HG03103 (cell line): ENCODE measurements at regions not wholly inside any gene's neighbourhood (a gene's known extent, or its start where the extent isn't known, plus 50 kb on each side); places are given as distances from the start of the nearest gene placed in this dataset.
"Not testable (repeated sequence)": the region's sequence is repeated elsewhere in the genome, so short reads cannot be mapped to it uniquely, and the experiment has no call there.

Source experiments
- ATAC-seq: cut with Tn5 transposase; IDR thresholded peaks from one replicate; pipeline ENCODE4 v1.9.1; 2021; ENCODE audit warnings: low read depth; ENCODE audit not compliant: unreplicated experiment

GRCh38 chr2:116915673-116916072 is 898.8 kb upstream of the DDX18 start:
- no peak for ATAC-seq

DNA sequence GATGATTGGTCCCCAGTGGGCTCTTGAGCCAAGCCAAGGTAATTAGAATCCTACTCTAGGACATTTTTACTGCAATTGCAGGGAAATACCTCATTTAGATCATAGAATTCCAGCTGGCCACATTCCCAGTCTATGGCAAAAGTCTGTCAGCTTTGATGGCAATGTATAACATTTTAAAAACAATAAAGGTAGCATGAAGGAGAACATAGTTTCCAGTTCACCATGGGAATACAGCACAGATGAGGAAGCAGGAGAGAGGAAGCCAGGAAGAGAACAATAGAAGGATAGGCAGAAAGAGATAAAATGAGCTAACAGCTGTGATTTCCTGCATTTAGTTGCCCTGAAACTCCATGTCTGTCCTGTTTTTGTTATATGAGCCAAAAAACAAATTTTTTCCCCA is 897.3 kb upstream of the DDX18 start:
- ATAC-seq, result no peak

DNA sequence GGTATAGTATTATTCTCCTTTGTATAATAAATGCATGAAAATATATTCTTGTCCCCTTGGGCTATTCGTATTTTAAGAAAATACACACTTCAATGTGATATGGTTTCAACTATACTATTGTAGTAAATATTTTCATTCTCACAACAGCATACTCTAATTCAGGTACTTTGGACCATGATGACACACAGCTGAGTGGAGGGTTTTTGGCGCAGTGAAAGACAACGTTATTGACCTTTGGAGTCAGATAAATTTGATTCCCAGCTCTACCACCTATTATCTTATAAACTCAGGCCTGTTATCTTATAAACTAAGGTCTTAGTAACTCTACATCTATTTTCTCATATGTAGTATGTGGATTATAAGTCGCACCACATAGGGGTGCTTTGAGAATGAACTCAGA is 895.9 kb upstream of the DDX18 start:
- no peak for ATAC-seq

- no peak for ATAC-seq
Observed at GRCh38 chr2:116922414-116922813, 892.1 kb upstream of the DDX18 start.

DNA sequence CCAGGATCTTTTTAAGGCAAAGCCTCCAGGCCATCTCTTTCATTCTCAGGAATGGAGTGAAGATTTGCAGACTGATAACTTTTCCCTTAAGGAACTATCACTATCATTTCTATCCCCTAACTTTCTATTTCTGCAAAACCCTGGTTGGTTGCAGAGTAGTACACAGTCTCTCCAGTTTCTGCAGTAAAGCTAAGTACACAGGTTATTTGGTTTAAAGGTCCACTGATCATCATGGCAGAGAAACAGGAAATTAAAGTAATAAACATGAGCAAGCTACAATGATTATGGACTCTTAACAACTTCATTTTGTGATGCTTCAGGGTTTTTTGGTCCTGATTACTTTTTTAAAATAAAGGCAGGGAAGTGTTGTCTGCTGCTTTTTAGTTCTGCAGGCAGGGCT is 890.0 kb upstream of the DDX18 start:
- no peak for ATAC-seq

DNA sequence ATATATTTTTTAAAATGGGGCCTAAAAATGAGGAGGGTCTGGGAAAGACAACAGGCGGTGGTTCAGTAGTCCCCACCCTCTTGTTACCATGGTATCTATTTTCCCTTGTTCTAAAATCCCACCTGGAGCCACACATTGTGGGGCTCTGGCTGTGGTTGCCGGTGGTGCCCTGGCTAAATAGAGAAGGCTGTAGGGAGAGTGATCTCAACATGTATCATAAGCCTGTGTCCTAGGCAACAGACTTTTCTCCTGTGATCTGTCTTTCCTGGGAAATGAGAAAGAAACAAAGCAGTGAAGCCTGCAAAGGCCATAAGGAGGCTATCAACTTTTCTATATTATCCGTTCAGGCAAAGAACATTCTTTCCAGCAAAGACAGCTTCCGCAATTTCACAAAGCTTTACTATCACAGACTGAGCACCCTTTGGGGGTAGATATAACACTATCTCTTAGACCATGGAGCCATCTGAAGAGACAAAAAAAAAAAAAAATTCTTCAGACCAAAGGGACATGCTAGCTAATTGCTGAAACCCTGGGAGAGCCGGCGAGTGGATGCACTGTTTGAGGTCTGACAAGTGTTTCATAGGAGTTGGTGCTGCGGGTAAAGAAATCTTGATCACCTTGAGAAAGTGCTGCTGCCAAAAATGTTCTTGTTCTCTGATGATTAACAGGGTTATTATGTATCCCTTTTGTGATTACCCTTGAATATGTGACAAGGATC is 879.2 kb upstream of the DDX18 start:
- ATAC-seq, result no peak

DNA sequence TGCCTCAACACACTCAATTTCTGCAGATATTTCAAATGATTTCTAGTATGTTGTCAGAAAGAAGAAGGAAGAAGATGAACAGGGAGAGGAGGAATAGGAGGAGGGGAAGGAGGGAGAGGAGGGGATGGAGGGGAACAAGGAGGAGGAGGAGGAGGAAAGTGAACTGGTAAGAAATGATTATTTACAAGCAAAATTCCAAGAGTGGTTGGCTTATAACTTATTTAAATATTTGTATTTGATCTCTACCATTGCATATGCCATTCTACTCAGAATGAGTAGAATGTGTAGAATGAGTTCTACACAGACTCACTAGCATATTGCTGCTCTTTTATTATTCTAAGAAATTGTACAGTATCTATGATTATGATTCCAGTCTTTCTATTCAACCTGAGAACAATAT is 866.2 kb upstream of the DDX18 start:
- no peak for ATAC-seq

DNA sequence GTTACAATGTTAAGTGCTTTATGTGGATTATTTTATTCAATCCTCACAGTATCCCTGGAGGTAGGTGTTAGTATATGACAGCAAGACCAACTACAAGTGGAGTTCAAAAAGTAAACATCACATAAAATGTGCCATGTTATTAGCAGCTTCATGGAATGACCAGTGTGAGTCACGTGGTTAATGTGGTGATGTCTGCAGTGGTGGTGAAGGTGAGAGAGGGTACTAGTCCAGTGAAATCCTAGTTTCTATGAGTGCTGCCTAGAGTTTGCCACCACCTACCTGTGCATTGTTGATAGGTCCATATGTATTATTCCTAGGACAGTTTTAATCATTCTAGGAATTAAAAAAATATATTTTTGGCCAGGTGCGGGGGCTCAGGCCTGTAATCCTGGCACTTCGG is 865.2 kb upstream of the DDX18 start:
- no peak for ATAC-seq

GRCh38 chr2:116952254-116952653 is 862.2 kb upstream of the DDX18 start:
- ATAC-seq, result no peak

- no peak for ATAC-seq
Observed at GRCh38 chr2:116955646-116956045, 858.8 kb upstream of the DDX18 start.

GRCh38 chr2:116975608-116976007 is 838.9 kb upstream of the DDX18 start:
- no peak for ATAC-seq

DNA sequence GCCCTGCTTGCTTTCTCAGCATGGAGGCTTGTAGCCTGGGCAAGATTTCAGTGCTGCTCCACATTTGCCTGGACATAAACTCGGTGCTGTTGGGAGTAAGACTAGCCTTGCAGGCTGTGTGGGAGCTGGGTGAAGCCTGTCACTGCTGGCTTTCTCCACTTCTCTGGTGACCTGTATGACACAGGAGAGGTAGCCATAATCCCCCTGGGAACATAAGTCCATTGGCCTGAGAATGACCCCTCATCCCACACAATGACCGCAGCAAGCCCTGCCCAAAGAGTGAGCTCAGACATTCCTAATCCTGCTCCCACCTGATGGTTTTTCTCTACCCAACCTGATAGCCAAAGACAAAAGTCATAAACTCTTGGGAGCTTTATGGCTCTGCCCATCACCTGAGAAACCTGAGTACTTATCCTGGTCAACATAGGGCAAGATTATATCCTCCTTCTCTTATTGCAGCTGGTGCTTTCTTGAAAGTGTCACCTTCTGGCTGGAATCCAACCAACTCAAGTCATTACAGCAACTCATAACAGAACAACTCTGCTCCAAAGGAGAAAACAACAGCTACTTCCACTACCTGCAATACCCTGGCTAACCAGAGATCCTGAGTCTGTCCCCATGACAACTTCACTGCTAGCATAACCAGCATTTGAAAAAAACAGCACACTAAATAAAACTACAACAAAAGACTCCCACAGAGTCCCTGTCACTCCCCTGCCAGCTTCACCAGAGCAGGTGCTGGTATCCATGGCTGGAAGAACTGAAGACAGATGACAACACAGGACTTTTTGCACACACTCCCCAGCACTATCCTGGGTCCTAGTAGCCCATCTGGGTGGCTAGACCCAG is 834.4 kb upstream of the DDX18 start:
- no peak for ATAC-seq

- ATAC-seq, result no peak
Observed at GRCh38 chr2:116987447-116987846, 827.0 kb upstream of the DDX18 start.

DNA sequence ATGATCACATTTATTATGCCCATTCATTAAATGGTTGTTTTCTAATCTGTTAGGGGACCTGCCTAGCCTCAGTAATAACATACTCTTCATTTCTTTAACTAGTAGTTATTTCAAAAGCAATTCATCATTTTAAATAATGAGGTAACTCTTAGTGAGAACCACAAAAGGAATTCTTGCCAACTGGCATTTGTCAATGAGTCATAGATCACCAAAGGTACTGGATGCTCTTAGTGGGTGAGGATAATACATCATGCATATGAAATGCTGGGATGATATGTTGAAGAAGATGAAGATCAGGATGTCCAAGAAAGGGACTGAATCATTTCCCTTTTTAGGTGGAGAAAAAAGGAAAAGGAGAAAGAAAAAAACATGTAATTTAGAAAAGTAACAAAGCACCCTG is 826.2 kb upstream of the DDX18 start:
- ATAC-seq, result no peak

- no peak for ATAC-seq
Observed at GRCh38 chr2:117019357-117019756, 795.1 kb upstream of the DDX18 start.

DNA sequence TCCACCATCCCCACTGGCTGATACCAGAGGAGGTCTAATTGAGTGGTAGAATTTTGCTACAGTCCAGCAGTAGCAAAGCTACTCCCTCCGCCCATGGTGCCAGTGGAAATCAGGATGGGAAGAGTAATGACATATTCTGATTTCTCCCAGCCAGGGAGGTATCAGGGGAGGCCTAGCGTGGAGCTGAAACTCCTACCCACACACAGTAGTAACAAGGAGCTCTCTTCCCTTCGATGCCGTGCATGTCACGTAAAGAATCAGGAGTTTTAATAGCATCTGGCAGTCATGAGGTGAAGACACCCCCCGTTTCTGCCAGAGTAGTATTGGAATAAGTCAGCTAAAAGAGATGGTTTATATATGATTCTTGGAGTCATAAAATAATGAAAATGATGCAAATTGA is 786.8 kb upstream of the DDX18 start:
- ATAC-seq, result no peak

DNA sequence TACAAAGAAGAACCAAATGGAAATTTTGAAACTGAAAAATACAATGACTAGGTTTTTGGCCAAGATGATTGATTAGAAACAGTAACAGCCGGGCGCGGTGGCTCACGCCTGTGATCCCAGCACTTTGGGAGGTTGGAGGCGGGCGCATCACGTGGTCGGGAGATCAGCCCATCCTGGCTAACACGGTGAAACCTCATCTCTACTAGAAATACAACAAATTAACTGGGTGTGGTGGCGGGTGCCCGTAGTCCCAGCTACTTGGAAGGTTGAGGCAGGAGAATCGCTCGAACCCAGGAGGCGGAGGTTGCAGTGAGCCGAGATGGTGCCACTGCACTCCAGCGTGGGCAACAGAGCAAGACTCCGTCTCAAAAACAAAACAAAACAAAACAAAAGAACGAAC is 785.8 kb upstream of the DDX18 start:
- not testable (repeated sequence) for ATAC-seq

DNA sequence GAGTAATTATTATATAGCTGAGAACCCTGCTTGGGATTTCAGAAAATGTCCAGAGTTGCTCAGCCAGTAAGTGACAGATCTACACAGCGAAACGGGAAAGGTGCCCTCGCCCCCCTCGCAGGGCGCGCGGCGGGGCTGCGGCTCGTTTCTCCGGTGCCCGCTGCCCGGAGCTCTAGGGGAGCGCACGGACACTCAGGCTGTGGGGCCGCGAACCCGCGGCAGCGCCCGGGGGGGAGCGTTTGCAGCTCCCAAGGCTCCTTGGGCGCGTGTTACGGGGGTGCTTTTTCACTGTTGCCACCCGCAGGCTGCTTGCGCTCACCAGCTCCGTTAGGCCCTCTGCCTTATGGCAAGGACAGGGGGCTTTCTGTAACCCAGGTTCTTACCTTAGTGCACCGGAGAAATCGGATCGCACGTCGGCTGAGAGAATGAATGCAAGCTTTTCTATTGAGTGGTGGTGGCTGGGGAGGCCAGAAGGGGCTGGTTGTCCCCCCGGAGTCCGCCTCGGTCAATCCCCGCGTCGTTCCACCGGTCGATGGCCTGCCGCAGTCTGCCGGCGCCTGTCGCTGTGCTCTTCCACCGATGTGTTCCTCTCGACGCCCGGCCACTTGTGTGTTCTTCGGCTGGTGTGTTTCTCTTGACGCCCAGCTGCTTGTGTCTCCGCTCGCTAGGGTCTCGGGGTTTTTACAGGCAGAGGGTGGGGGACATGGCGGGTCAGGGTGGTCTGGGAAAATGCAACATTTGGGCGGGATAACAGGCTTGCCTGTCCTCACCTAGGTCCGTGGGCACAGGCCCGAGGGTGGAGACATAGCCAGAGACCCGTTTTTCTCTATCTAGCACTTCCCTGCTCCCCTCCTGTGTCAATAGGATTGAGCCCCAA is 758.8 kb upstream of the DDX18 start:
- no peak for ATAC-seq

DNA sequence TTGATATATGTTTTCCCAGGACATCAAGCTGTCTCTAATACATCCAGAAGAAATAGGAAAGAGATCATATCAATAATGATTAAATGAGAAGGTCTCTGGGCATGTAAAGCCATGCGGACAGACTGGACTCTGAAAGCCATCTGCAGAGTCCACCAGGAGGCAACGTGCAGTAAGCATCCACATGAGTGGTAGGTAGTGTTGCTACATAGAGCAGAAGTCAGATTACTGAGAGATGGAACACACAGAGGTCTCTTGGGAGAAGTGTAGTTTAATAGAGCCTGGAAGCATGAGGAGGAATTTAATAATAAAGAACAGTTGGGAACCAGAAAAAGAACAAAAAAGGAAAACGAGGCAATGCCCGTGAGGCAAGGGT is 758.1 kb upstream of the DDX18 start:
- ATAC-seq, result no peak

DNA sequence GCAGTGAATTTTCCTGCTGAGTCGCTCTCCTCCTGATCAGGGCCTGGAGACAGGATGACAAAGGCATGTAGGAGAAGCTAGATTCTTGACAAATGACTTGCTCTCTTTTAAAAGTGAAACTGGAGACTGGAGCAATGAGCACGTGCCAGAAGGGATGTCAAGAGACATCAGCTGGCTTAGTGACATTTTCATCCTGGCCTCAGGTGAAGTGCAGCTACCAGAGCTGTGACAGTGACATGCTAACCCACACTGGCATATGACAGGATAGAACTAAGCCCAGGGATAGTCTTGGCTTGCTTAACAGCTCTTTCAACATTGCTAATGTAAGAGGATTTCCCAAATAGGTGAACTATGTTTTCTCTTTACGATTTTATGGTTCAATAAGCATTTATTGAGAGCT is 757.5 kb upstream of the DDX18 start:
- no peak for ATAC-seq

DNA sequence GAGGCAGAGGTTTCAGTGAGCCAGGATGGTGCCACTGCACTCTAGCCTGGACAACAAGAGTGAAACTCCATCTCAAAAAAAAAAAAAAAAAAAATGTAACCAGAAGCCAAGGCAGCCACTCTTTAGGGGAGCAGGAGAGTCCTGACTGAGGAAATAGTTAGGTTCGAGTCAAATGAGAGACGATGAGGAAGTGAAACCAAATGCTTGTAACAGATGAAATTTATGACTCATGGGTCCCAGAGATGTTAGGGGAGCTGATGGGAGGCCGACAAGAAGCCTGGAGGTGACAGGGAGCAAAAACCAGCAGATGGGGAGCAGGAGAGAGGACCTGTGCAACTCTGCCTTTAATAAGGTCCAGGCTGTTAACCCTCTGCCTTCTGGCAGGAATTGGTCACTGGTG is 756.1 kb upstream of the DDX18 start:
- ATAC-seq, result peak; percentile 82
